ENCODE measurements at regions not wholly inside any gene's neighbourhood (a gene's known extent, or its start where the extent isn't known, plus 50 kb on each side); places are given as distances from the start of the nearest gene placed in this dataset.
A peak's percentile ranks its signal among the peaks of the same experiment; 100 is the strongest.

DNA sequence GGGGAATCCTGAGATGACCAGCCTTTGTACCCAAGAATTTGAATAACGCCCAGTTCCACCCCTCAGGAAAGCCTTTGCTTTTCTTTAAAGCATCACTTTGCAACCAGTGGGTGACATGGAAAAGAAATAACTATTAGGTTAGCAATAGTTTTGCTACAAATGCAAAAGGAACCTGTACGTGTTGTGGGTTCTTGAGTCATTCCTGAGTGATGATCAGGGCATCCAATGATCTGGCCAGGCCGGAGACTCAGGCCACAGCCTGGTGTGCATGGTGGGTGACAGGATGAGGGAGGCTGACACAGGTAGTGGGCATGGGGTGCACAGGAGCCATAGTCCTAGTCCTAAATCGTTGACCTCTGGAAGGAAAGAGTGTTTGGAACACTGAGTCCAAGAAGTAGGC, 321.4 kb upstream of the IL12A start (continued):
- TF ChIP-seq ZNF132 (tag by site-specific recombination; IDR thresholded peaks at IDR 0.05; ENCODE audit: borderline replicate concordance) (no peak), ZNF549 (tag by site-specific recombination; IDR thresholded peaks at IDR 0.05) (no peak)

DNA sequence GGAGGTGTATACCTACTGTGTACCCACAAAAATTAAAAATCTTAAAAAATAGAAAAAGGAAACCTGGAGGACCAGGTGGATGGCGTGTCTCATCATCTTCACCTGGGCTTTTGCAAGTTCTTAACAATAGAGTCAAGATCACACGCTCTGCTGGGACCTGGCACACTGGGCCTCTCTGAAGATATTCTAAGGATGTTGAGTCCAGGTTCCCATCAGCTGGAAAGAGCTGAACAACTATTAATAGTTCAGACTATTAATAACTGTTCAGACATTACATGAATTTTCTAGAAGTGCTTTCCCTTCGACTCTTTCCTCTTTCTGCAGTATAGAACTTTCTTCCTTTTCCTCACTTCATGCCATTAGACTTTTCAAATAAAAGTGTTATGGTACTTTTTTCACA, 320.2 kb upstream of the IL12A start:
- Histone ChIP-seq H3K4me1 (ENCODE audit: control insufficient read depth, insufficient read depth, low read length) (peaks cover 19% of the 10 kb centered on the region), H3K27ac (ENCODE audit: extremely low read depth, low read depth, low read length) (no peak overlapping the region), H3K36me3 (ENCODE audit: control insufficient read depth in 2 of 2, insufficient read depth in 1 of 2, low read length in 2 of 2) (no peaks in the 10 kb centered on the region), H3K4me3 (ENCODE audit: low read depth, low read length) (no peak overlapping the region), H3K9me3 (ENCODE audit: control insufficient read depth, insufficient read depth, low read depth, low read length) (no peaks in the 10 kb centered on the region)
- TF ChIP-seq, protein P1, sequence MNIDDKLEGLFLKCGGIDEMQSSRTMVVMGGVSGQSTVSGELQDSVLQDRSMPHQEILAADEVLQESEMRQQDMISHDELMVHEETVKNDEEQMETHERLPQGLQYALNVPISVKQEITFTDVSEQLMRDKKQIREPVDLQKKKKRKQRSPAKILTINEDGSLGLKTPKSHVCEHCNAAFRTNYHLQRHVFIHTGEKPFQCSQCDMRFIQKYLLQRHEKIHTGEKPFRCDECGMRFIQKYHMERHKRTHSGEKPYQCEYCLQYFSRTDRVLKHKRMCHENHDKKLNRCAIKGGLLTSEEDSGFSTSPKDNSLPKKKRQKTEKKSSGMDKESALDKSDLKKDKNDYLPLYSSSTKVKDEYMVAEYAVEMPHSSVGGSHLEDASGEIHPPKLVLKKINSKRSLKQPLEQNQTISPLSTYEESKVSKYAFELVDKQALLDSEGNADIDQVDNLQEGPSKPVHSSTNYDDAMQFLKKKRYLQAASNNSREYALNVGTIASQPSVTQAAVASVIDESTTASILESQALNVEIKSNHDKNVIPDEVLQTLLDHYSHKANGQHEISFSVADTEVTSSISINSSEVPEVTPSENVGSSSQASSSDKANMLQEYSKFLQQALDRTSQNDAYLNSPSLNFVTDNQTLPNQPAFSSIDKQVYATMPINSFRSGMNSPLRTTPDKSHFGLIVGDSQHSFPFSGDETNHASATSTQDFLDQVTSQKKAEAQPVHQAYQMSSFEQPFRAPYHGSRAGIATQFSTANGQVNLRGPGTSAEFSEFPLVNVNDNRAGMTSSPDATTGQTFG (tag by site-specific recombination; IDR thresholded peaks at IDR 0.05; ENCODE audit: borderline replicate concordance), result no peak
- TF ChIP-seq ZNF423 (tag by site-specific recombination; IDR thresholded peaks at IDR 0.05), result no peak
- CTCF ChIA-PET, result interaction anchor here (0.8 to 2.0 kb wide), 2 partner anchors 28 to 137 kb away, joined by 5 to 7 read pairs; no protein-coding TSS in a partner anchor
- POLR2A ChIA-PET, result no interaction called here

DNA sequence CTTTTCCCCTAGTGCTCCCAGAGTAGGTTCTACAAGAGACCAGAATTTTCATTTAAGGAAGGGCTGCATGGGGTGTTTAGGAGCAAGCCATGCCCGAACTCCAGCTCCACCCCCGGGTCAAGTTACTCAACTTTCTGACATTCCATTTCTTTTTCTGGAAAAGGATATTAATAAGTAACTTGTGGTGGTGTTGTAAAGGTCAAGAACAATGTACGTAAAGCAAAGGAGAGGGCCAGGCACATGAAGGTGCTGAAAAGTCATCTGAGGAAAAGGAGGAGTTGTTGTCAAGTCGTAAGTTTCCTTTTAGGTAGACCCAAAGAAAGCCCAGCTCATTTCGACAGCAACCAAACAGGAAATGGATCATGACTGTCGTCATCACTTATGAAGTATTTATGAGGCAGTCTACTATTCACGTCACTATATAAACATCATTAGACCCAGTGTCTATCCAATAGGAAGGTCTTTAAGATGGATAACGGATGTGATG, 319.6 kb upstream of the IL12A start:
- Histone ChIP-seq H3K27ac (ENCODE audit: extremely low read depth, low read depth, low read length) (peak overlapping the region; percentile 80; the same call in 1 of the 2 replicates), H3K36me3 (ENCODE audit: control insufficient read depth in 2 of 2, insufficient read depth in 1 of 2, low read length in 2 of 2) (no peaks in the 10 kb centered on the region), H3K4me1 (ENCODE audit: control insufficient read depth, insufficient read depth, low read length) (peaks cover 19% of the 10 kb centered on the region), H3K9me3 (ENCODE audit: control insufficient read depth, insufficient read depth, low read depth, low read length) (no peaks in the 10 kb centered on the region), H3K4me3 (ENCODE audit: low read depth, low read length) (no peak overlapping the region)
- ChIA-PET POLR2A (no interaction called here), CTCF (interaction anchor here (0.8 to 2.0 kb wide), 2 partner anchors 28 to 136 kb away, joined by 5 to 7 read pairs; no protein-coding TSS in a partner anchor)
- peak; percentile 33; the same call in 1 of the 2 replicates for TF ChIP-seq WT1 (tag by site-specific recombination; IDR thresholded peaks at IDR 0.05)
- TF ChIP-seq, protein P2, sequence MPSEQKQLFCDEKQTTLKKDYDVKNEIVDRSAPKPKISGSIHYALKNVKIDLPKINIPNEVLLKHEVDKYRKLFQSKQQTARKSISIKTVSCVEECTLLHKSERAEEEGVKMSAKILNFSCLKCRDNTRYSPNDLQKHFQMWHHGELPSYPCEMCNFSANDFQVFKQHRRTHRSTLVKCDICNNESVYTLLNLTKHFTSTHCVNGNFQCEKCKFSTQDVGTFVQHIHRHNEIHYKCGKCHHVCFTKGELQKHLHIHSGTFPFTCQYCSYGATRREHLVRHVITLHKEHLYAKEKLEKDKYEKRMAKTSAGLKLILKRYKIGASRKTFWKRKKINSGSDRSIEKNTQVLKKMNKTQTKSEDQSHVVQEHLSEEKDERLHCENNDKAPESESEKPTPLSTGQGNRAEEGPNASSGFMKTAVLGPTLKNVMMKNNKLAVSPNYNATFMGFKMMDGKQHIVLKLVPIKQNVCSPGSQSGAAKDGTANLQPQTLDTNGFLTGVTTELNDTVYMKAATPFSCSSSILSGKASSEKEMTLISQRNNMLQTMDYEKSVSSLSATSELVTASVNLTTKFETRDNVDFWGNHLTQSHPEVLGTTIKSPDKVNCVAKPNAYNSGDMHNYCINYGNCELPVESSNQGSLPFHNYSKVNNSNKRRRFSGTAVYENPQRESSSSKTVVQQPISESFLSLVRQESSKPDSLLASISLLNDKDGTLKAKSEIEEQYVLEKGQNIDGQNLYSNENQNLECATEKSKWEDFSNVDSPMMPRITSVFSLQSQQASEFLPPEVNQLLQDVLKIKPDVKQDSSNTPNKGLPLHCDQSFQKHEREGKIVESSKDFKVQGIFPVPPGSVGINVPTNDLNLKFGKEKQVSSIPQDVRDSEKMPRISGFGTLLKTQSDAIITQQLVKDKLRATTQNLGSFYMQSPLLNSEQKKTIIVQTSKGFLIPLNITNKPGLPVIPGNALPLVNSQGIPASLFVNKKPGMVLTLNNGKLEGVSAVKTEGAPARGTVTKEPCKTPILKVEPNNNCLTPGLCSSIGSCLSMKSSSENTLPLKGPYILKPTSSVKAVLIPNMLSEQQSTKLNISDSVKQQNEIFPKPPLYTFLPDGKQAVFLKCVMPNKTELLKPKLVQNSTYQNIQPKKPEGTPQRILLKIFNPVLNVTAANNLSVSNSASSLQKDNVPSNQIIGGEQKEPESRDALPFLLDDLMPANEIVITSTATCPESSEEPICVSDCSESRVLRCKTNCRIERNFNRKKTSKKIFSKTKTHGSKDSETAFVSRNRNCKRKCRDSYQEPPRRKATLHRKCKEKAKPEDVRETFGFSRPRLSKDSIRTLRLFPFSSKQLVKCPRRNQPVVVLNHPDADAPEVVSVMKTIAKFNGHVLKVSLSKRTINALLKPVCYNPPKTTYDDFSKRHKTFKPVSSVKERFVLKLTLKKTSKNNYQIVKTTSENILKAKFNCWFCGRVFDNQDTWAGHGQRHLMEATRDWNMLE (tag by site-specific recombination; conservative IDR thresholded peaks at IDR 0.05; ENCODE audit: low read depth), result peak; percentile 50; the same call in 1 of the 2 replicates
- TF ChIP-seq, protein P3, sequence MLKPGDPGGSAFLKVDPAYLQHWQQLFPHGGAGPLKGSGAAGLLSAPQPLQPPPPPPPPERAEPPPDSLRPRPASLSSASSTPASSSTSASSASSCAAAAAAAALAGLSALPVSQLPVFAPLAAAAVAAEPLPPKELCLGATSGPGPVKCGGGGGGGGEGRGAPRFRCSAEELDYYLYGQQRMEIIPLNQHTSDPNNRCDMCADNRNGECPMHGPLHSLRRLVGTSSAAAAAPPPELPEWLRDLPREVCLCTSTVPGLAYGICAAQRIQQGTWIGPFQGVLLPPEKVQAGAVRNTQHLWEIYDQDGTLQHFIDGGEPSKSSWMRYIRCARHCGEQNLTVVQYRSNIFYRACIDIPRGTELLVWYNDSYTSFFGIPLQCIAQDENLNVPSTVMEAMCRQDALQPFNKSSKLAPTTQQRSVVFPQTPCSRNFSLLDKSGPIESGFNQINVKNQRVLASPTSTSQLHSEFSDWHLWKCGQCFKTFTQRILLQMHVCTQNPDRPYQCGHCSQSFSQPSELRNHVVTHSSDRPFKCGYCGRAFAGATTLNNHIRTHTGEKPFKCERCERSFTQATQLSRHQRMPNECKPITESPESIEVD (tag by site-specific recombination; IDR thresholded peaks at IDR 0.05), result no peak
- peak; percentile 22; the same call in 1 of the 2 replicates for TF ChIP-seq ZFP3 (tag by site-specific recombination; IDR thresholded peaks at IDR 0.05; ENCODE audit: low read depth)
- no peak for TF ChIP-seq ZNF121 (tag by site-specific recombination; IDR thresholded peaks at IDR 0.05)
- TF ChIP-seq, protein P4, sequence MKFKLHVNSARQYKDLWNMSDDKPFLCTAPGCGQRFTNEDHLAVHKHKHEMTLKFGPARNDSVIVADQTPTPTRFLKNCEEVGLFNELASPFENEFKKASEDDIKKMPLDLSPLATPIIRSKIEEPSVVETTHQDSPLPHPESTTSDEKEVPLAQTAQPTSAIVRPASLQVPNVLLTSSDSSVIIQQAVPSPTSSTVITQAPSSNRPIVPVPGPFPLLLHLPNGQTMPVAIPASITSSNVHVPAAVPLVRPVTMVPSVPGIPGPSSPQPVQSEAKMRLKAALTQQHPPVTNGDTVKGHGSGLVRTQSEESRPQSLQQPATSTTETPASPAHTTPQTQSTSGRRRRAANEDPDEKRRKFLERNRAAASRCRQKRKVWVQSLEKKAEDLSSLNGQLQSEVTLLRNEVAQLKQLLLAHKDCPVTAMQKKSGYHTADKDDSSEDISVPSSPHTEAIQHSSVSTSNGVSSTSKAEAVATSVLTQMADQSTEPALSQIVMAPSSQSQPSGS (tag by site-specific recombination; IDR thresholded peaks at IDR 0.05; ENCODE audit: low read depth), result peak; percentile 86
- no peak for TF ChIP-seq ZNF529 (tag by site-specific recombination; IDR thresholded peaks at IDR 0.05; ENCODE audit: insufficient replicate concordance)
- no peak for TF ChIP-seq SCRT2 (tag by site-specific recombination; IDR thresholded peaks at IDR 0.05)
- TF ChIP-seq ZNF548 (tag by site-specific recombination; IDR thresholded peaks at IDR 0.05), result no peak
- peak; percentile 93 for TF ChIP-seq ZNF629 (tag by site-specific recombination; IDR thresholded peaks at IDR 0.05)
- TF ChIP-seq ZNF24 (tag by site-specific recombination; IDR thresholded peaks at IDR 0.05), result 0 out of 2 replicates have a peak, but pooled peaks have one; percentile 23
- no peak for TF ChIP-seq MZF1 (tag by site-specific recombination; IDR thresholded peaks at IDR 0.05; ENCODE audit: borderline replicate concordance)
- 0 out of 2 replicates have a peak, but pooled peaks have one; percentile 34 for TF ChIP-seq FEZF1 (tag by site-specific recombination; IDR thresholded peaks at IDR 0.05)
- no peak for TF ChIP-seq BCL11B (tag by site-specific recombination; IDR thresholded peaks at IDR 0.05; ENCODE audit: low read depth)
- TF ChIP-seq ZNF624 (tag by site-specific recombination; IDR thresholded peaks at IDR 0.05), result no peak
- TF ChIP-seq ZNF404 (tag by site-specific recombination; IDR thresholded peaks at IDR 0.05), result no peak
- TF ChIP-seq ZNF677 (tag by site-specific recombination; IDR thresholded peaks at IDR 0.05), result no peak
- no peak for TF ChIP-seq ZNF211 (tag by site-specific recombination; IDR thresholded peaks at IDR 0.05; ENCODE audit: low read depth)
- no peak for TF ChIP-seq ZNF555 (tag by site-specific recombination; conservative IDR thresholded peaks at IDR 0.05)

All from HEK293 (cell line).